ENCODE measurements at regions not wholly inside any gene's neighbourhood (a gene's known extent, or its start where the extent isn't known, plus 50 kb on each side); places are given as distances from the start of the nearest gene placed in this dataset.

- no peak for TF ChIP-seq CTCF (IDR thresholded peaks at IDR 0.05; ENCODE audit: control insufficient read depth, extremely low read depth, insufficient read depth)
- no peak for DNase-seq (ENCODE audit: low read depth)
- no peak overlapping the region for H3K4me3 ChIP-seq (ENCODE audit: low read depth, low read length)
These were observed 424.2 kb downstream of the SPATA31D1 start for GRCh38 chr9:82412586-82413305.

GRCh38 chr9:82417501-82417900 lies 428.9 kb downstream of the SPATA31D1 start:
- TF ChIP-seq CTCF (IDR thresholded peaks at IDR 0.05; ENCODE audit: control insufficient read depth, extremely low read depth, insufficient read depth) = no peak
- DNase-seq (ENCODE audit: low read depth) = no peak

GRCh38 chr9:82418334-82418733 lies 429.8 kb downstream of the SPATA31D1 start:
- peak; percentile 65 for DNase-seq (ENCODE audit: low read depth)
- no peak overlapping the region for H3K4me3 ChIP-seq (ENCODE audit: low read depth, low read length)
- no peak for TF ChIP-seq CTCF (IDR thresholded peaks at IDR 0.05; ENCODE audit: control insufficient read depth, extremely low read depth, insufficient read depth)

More at GRCh38 chr9:82417501-82417900, 428.9 kb downstream of the SPATA31D1 start:
- H3K4me3 ChIP-seq (ENCODE audit: low read depth, low read length) = no peak overlapping the region

- peak; percentile 73 for DNase-seq (ENCODE audit: low read depth)
- TF ChIP-seq CTCF (IDR thresholded peaks at IDR 0.05; ENCODE audit: control insufficient read depth, extremely low read depth, insufficient read depth) = no peak
- H3K4me3 ChIP-seq (ENCODE audit: low read depth, low read length) = no peak overlapping the region
These were observed 431.3 kb downstream of the SPATA31D1 start for GRCh38 chr9:82419696-82420486.

- DNase-seq (ENCODE audit: low read depth) = no peak
- H3K4me3 ChIP-seq (ENCODE audit: low read depth, low read length) = no peak overlapping the region
- no peak for TF ChIP-seq CTCF (IDR thresholded peaks at IDR 0.05; ENCODE audit: control insufficient read depth, extremely low read depth, insufficient read depth)
These were observed 432.9 kb downstream of the SPATA31D1 start for GRCh38 chr9:82421498-82421897.

- no peak overlapping the region for H3K4me3 ChIP-seq (ENCODE audit: low read depth, low read length)
- DNase-seq (ENCODE audit: low read depth) = no peak
- no peak for TF ChIP-seq CTCF (IDR thresholded peaks at IDR 0.05; ENCODE audit: control insufficient read depth, extremely low read depth, insufficient read depth)
These were observed 435.1 kb downstream of the SPATA31D1 start for GRCh38 chr9:82423700-82424099.
